ENCODE measurements at regions not wholly inside any gene's neighbourhood (a gene's known extent, or its start where the extent isn't known, plus 50 kb on each side); places are given as distances from the start of the nearest gene placed in this dataset.

DNA sequence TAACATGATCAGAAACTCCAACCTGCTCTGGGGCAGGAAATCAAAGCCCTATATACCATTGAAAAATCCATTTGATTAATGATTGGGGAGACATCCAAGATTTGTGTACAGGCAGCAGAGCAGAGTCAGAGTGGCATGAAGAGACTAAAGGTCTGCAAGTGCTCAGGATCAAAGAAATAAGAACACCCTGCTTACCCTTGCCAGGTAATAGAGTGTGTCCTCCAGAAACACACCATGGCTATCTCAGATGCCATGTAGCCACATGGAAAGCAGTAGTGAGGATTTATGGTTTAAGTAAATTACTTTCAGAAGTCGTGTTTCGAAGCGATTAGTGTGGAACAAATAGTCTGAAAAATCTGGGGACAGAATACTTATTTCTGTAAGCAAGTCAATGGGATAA is 592.9 kb downstream of the SUCLG1 start:
- H3K9me2 ChIP-seq (ENCODE audit: low read depth, low read length) = no peaks in the 10 kb centered on the region
- no peaks in the 10 kb centered on the region for H4K20me1 ChIP-seq (ENCODE audit: insufficient read depth, low read length)
- H3K4me3 ChIP-seq (ENCODE audit: low read depth, low read length, poor library complexity, severe bottlenecking) = no peak overlapping the region
- TF ChIP-seq CTCF (IDR thresholded peaks at IDR 0.05; ENCODE audit: low read length) (no peak), EZH2 (IDR thresholded peaks at IDR 0.05; ENCODE audit: borderline replicate concordance, low read length) (no peak)
- no peak overlapping the region for H2AFZ ChIP-seq (ENCODE audit: low read length)
- no peak overlapping the region for H3K4me2 ChIP-seq (ENCODE audit: low read length)
- H3K27ac ChIP-seq (ENCODE audit: low read depth, low read length, poor library complexity, severe bottlenecking) = no peak overlapping the region
- no peaks in the 10 kb centered on the region for H3K4me1 ChIP-seq (ENCODE audit: insufficient read depth, low read length, severe bottlenecking)
- H3K9ac ChIP-seq (ENCODE audit: low read length) = no peak overlapping the region
- H3K27me3 ChIP-seq (ENCODE audit: insufficient read depth, low read length) = no peaks in the 10 kb centered on the region
- H3K79me2 ChIP-seq (ENCODE audit: insufficient read depth, low read length) = no peaks in the 10 kb centered on the region
- H3K9me3 ChIP-seq (ENCODE audit: low read length) = no peaks in the 10 kb centered on the region
- H3K36me3 ChIP-seq (ENCODE audit: insufficient read depth, low read length) = no peaks in the 10 kb centered on the region
- H3F3A ChIP-seq (ENCODE audit: insufficient read depth, low read length) = no peaks in the 10 kb centered on the region

GRCh38 chr2:83862600-83862999 is 596.5 kb downstream of the SUCLG1 start:
- Histone ChIP-seq H3K4me2 (ENCODE audit: low read length) (no peak overlapping the region), H3K9me2 (ENCODE audit: low read depth, low read length) (no peaks in the 10 kb centered on the region), H3K27me3 (ENCODE audit: insufficient read depth, low read length) (no peaks in the 10 kb centered on the region), H3K4me1 (ENCODE audit: insufficient read depth, low read length, severe bottlenecking) (no peaks in the 10 kb centered on the region), H3F3A (ENCODE audit: insufficient read depth, low read length) (no peaks in the 10 kb centered on the region), H3K4me3 (ENCODE audit: low read depth, low read length, poor library complexity, severe bottlenecking) (no peak overlapping the region), H3K9me3 (ENCODE audit: low read length) (no peaks in the 10 kb centered on the region), H3K27ac (ENCODE audit: low read depth, low read length, poor library complexity, severe bottlenecking) (no peak overlapping the region), H3K79me2 (ENCODE audit: insufficient read depth, low read length) (no peaks in the 10 kb centered on the region), H4K20me1 (ENCODE audit: insufficient read depth, low read length) (no peaks in the 10 kb centered on the region), H3K9ac (ENCODE audit: low read length) (no peak overlapping the region), H2AFZ (ENCODE audit: low read length) (no peak overlapping the region), H3K36me3 (ENCODE audit: insufficient read depth, low read length) (no peaks in the 10 kb centered on the region)
- TF ChIP-seq CTCF (IDR thresholded peaks at IDR 0.05; ENCODE audit: low read length) (no peak), EZH2 (IDR thresholded peaks at IDR 0.05; ENCODE audit: borderline replicate concordance, low read length) (no peak)

GRCh38 chr2:83860320-83860719 is 598.8 kb downstream of the SUCLG1 start:
- Histone ChIP-seq H3K36me3 (ENCODE audit: insufficient read depth, low read length) (no peaks in the 10 kb centered on the region), H3K9me3 (ENCODE audit: low read length) (no peaks in the 10 kb centered on the region), H3K4me3 (ENCODE audit: low read depth, low read length, poor library complexity, severe bottlenecking) (no peak overlapping the region), H3K4me2 (ENCODE audit: low read length) (no peak overlapping the region), H4K20me1 (ENCODE audit: insufficient read depth, low read length) (no peaks in the 10 kb centered on the region), H3F3A (ENCODE audit: insufficient read depth, low read length) (no peaks in the 10 kb centered on the region), H3K79me2 (ENCODE audit: insufficient read depth, low read length) (no peaks in the 10 kb centered on the region), H2AFZ (ENCODE audit: low read length) (no peak overlapping the region), H3K4me1 (ENCODE audit: insufficient read depth, low read length, severe bottlenecking) (no peaks in the 10 kb centered on the region), H3K27ac (ENCODE audit: low read depth, low read length, poor library complexity, severe bottlenecking) (no peak overlapping the region), H3K9me2 (ENCODE audit: low read depth, low read length) (no peaks in the 10 kb centered on the region), H3K9ac (ENCODE audit: low read length) (no peak overlapping the region), H3K27me3 (ENCODE audit: insufficient read depth, low read length) (no peaks in the 10 kb centered on the region)
- TF ChIP-seq EZH2 (IDR thresholded peaks at IDR 0.05; ENCODE audit: borderline replicate concordance, low read length) (no peak), CTCF (IDR thresholded peaks at IDR 0.05; ENCODE audit: low read length) (no peak)
